ENCODE measurements at regions not wholly inside any gene's neighbourhood (a gene's known extent, or its start where the extent isn't known, plus 50 kb on each side); places are given as distances from the start of the nearest gene placed in this dataset.
"Not testable (repeated sequence)": the region's sequence is repeated elsewhere in the genome, so short reads cannot be mapped to it uniquely, and the experiment has no call there.

DNA sequence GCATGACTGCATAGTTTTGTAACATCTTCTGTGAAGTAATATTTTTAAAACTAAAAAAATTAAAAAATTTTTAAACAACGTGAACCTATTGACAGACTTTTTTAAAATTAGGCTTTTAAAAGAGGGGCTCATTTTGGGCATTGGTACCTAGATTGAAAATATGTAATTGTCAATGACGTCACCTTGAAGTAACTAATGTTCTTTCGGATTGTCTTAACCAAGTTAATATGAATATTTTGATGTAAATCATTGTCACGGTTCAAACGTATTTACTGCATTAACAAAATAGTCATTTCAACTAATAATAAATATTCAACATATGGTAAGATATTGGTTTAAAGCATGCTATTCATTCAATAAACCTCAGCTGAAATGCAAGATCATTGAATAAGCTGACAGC lies 719.8 kb downstream of the ANKRD7 start:
- Histone ChIP-seq H3K9me3 (ENCODE audit: control insufficient read depth, low read depth, low read length) (no peaks in the 10 kb centered on the region), H3K4me3 (ENCODE audit: low read length) (no peak overlapping the region), H3K36me3 (ENCODE audit: control insufficient read depth, insufficient read depth, low read length) (no peaks in the 10 kb centered on the region), H3K4me1 (ENCODE audit: control insufficient read depth, insufficient read depth, low read length) (no peaks in the 10 kb centered on the region), H3K27ac (ENCODE audit: low read length) (no peak overlapping the region), H3K27me3 (ENCODE audit: control insufficient read depth, insufficient read depth, low read length) (no peaks in the 10 kb centered on the region)
- WGBS (ENCODE audit: insufficient coverage, low lambda C conversion rate) = 65% methylated on average over 3 of the region's 5 CpGs
- DNase-seq = no peak

DNA sequence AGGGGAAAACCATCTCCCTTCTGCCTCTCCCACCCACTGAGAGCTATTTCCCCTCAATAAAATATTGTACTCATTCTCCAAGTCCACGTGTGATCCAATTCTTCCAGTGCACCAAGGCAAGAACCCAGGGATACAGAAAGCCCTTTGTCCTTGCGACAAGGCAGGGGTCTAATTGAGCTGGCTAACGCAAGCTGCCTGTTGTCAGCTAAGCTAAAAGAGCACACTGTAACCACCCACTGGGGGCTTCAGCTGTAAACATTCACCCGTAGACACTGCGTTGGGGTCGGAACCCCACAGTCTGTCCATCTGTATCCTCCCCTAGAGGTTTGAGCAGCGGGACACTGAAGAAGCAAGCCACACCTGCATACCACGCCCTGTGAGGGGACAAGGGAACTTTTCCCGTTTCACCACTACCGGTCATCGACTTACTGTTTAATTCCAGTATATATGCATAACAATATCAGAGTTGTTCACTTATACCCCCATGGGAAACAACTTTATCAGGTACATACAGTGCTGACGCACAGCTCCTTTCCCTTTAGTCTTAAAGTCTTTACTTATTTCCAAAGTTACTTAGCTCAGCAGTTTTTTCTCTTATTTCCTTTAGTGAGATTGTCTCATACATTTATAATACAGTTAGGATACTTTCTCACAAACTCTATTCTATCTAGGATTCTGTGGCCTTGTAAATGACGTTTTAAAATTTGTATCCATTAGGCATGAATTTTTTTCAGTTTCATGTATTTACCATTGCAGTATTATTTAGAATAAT lies 721.6 kb downstream of the ANKRD7 start:
- no peaks in the 10 kb centered on the region for H3K4me1 ChIP-seq (ENCODE audit: control insufficient read depth, insufficient read depth, low read length)
- DNase-seq = no peak
- WGBS (ENCODE audit: insufficient coverage, low lambda C conversion rate) = 83% methylated on average over 2 of the region's 13 CpGs
- H3K27ac ChIP-seq (ENCODE audit: low read length) = no peak overlapping the region
- no peaks in the 10 kb centered on the region for H3K9me3 ChIP-seq (ENCODE audit: control insufficient read depth, low read depth, low read length)
- no peak overlapping the region for H3K4me3 ChIP-seq (ENCODE audit: low read length)
- H3K36me3 ChIP-seq (ENCODE audit: control insufficient read depth, insufficient read depth, low read length) = no peaks in the 10 kb centered on the region
- no peaks in the 10 kb centered on the region for H3K27me3 ChIP-seq (ENCODE audit: control insufficient read depth, insufficient read depth, low read length)

- H3K27me3 ChIP-seq (ENCODE audit: control insufficient read depth, insufficient read depth, low read length) = no peaks in the 10 kb centered on the region
- DNase-seq = no peak
- no peaks in the 10 kb centered on the region for H3K36me3 ChIP-seq (ENCODE audit: control insufficient read depth, insufficient read depth, low read length)
- no peak overlapping the region for H3K27ac ChIP-seq (ENCODE audit: low read length)
- no peaks in the 10 kb centered on the region for H3K9me3 ChIP-seq (ENCODE audit: control insufficient read depth, low read depth, low read length)
- no peaks in the 10 kb centered on the region for H3K4me1 ChIP-seq (ENCODE audit: control insufficient read depth, insufficient read depth, low read length)
- no peak overlapping the region for H3K4me3 ChIP-seq (ENCODE audit: low read length)
These were observed 724.0 kb downstream of the ANKRD7 start for GRCh38 chr7:118948508-118948907.

DNA sequence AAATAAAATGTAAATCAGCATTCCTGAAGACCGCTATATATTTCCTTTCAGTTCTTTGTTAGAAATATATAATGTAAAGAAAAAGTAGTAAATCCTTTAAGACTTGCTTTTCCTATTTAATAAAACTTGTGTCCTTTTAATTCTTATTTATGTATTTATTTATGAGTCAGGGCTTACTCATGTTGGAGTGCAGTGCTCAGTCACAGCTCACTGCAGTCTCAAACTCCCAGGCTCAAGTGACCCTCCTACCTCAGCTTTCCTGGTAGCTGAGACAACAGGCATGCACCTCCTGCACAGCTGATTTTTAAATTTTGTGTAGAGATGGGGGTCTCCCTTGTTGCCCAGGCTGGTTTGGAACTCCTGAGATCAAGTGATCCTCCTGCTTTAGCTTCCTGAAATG lies 724.5 kb downstream of the ANKRD7 start:
- Histone ChIP-seq H3K9me3 (ENCODE audit: control insufficient read depth, low read depth, low read length) (no peaks in the 10 kb centered on the region), H3K27ac (ENCODE audit: low read length) (no peak overlapping the region), H3K36me3 (ENCODE audit: control insufficient read depth, insufficient read depth, low read length) (no peaks in the 10 kb centered on the region), H3K4me3 (ENCODE audit: low read length) (no peak overlapping the region), H3K4me1 (ENCODE audit: control insufficient read depth, insufficient read depth, low read length) (no peaks in the 10 kb centered on the region), H3K27me3 (ENCODE audit: control insufficient read depth, insufficient read depth, low read length) (no peaks in the 10 kb centered on the region)
- 100% methylated on average over 1 of the region's 1 CpG for WGBS (ENCODE audit: insufficient coverage, low lambda C conversion rate)
- DNase-seq = no peak

GRCh38 chr7:118956285-118956684 lies 731.8 kb downstream of the ANKRD7 start:
- not testable (repeated sequence) for H3K4me1 ChIP-seq (ENCODE audit: control insufficient read depth, insufficient read depth, low read length); H3K4me3 ChIP-seq (ENCODE audit: low read length); H3K9me3 ChIP-seq (ENCODE audit: control insufficient read depth, low read depth, low read length); DNase-seq; H3K27ac ChIP-seq (ENCODE audit: low read length); H3K36me3 ChIP-seq (ENCODE audit: control insufficient read depth, insufficient read depth, low read length); H3K27me3 ChIP-seq (ENCODE audit: control insufficient read depth, insufficient read depth, low read length)
- 83% methylated on average over 1 of the region's 2 CpGs for WGBS (ENCODE audit: insufficient coverage, low lambda C conversion rate)

DNA sequence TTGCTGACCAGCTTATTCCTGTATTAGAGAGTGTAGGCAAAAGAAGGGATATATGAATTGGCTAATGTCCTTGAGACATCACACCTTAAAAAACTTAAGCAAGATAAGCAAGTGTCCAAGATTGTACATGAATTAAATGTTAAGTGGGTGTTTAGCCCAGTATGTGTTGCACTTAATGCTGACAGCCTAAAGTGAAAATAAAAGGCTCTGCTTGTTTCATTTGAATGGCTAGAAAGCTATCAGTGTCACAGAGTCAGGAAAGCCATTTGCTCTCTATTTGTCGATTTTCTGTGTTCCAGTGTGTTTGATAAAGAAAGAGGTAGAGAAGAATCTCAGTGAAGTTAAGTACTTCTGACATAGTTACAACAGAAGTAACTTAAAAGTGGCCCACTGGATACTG lies 744.9 kb downstream of the ANKRD7 start:
- H3K4me3 ChIP-seq (ENCODE audit: low read length) = no peak overlapping the region
- no peaks in the 10 kb centered on the region for H3K9me3 ChIP-seq (ENCODE audit: control insufficient read depth, low read depth, low read length)
- no peak overlapping the region for H3K27ac ChIP-seq (ENCODE audit: low read length)
- 57% methylated on average over 1 of the region's 1 CpG for WGBS (ENCODE audit: insufficient coverage, low lambda C conversion rate)
- H3K36me3 ChIP-seq (ENCODE audit: control insufficient read depth, insufficient read depth, low read length) = no peaks in the 10 kb centered on the region
- no peaks in the 10 kb centered on the region for H3K4me1 ChIP-seq (ENCODE audit: control insufficient read depth, insufficient read depth, low read length)
- H3K27me3 ChIP-seq (ENCODE audit: control insufficient read depth, insufficient read depth, low read length) = no peaks in the 10 kb centered on the region
- DNase-seq = no peak

DNA sequence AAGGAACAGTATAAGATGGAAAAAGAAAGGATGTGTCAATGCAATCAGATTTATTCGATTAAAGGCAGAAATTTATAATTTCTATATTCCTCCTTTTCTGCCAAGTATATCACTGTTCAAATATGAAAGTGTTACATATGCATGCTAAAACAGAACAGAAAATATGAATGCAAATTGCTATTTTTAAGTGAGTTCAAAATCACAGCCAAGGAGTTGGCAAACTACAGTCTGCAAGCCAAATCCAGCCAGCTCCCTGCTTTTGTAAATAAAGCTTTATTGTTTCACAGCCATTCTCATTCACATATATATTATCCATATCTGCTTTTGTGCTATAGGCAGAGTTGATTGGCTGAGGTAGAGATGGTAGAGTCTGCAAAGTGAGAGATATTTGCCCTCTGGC lies 747.2 kb downstream of the ANKRD7 start:
- no peak for DNase-seq
- Histone ChIP-seq H3K9me3 (ENCODE audit: control insufficient read depth, low read depth, low read length) (no peaks in the 10 kb centered on the region), H3K4me1 (ENCODE audit: control insufficient read depth, insufficient read depth, low read length) (no peaks in the 10 kb centered on the region), H3K27me3 (ENCODE audit: control insufficient read depth, insufficient read depth, low read length) (no peaks in the 10 kb centered on the region), H3K4me3 (ENCODE audit: low read length) (no peak overlapping the region), H3K36me3 (ENCODE audit: control insufficient read depth, insufficient read depth, low read length) (no peaks in the 10 kb centered on the region), H3K27ac (ENCODE audit: low read length) (no peak overlapping the region)
- 88% methylated on average over 1 of the region's 1 CpG for whole genome bisulfite sequencing (ENCODE audit: insufficient coverage, low lambda C conversion rate)

DNA sequence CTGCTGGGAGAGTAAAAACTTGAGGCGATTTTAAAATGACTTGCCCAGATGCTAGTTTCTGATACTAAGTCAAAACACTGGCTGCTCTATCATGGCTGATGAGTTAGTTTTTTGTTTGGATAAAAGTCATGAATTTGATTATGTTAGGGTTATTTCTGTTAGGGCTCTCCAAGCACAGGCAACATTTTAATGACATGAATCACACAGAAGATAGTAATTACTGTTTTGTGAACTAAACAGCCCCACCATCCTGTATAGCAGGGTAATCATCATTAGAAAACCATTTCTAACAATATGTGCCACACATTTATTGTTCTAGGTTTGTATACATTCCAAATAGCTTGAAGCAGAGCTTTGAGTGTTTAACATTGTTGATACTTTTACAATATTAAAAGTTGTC lies 750.3 kb downstream of the ANKRD7 start:
- H3K27ac ChIP-seq (ENCODE audit: low read length) = no peak overlapping the region
- DNase-seq = no peak
- H3K9me3 ChIP-seq (ENCODE audit: control insufficient read depth, low read depth, low read length) = no peaks in the 10 kb centered on the region
- H3K27me3 ChIP-seq (ENCODE audit: control insufficient read depth, insufficient read depth, low read length) = no peaks in the 10 kb centered on the region
- H3K4me3 ChIP-seq (ENCODE audit: low read length) = no peak overlapping the region
- no peaks in the 10 kb centered on the region for H3K4me1 ChIP-seq (ENCODE audit: control insufficient read depth, insufficient read depth, low read length)
- H3K36me3 ChIP-seq (ENCODE audit: control insufficient read depth, insufficient read depth, low read length) = no peaks in the 10 kb centered on the region
- no CpG with 5 or more reads among the region's 1 CpG for WGBS (ENCODE audit: insufficient coverage, low lambda C conversion rate)

- H3K9me3 ChIP-seq (ENCODE audit: control insufficient read depth, low read depth, low read length) = no peaks in the 10 kb centered on the region
These were observed 770.8 kb downstream of the ANKRD7 start for GRCh38 chr7:118995350-118995749.

DNA sequence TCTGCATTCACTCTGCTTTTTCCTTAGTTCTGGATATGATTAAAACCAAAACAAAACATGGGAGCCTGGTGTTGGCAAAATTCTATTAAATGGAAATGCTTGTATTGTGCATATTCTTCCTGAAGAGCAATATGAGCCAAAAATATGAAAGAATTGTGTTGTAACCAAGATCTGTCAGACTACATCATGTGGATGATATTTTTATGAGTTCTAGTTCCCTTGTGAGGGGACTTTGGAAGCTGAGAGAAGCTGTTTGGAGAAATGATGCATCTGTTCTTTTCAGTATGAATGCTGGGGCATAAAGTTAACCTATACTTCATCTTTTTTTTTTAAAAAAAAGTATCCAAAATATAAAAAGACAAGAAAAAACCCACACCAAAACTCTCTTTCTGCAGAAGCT lies 782.7 kb downstream of the ANKRD7 start:
- no peaks in the 10 kb centered on the region for H3K9me3 ChIP-seq (ENCODE audit: control insufficient read depth, low read depth, low read length)
- H3K36me3 ChIP-seq (ENCODE audit: control insufficient read depth, insufficient read depth, low read length) = no peaks in the 10 kb centered on the region
- no peak overlapping the region for H3K4me3 ChIP-seq (ENCODE audit: low read length)
- no peak overlapping the region for H3K27ac ChIP-seq (ENCODE audit: low read length)
- H3K27me3 ChIP-seq (ENCODE audit: control insufficient read depth, insufficient read depth, low read length) = no peaks in the 10 kb centered on the region
- DNase-seq = no peak
- no peaks in the 10 kb centered on the region for H3K4me1 ChIP-seq (ENCODE audit: control insufficient read depth, insufficient read depth, low read length)

More at GRCh38 chr7:118995350-118995749, 770.8 kb downstream of the ANKRD7 start:
- Histone ChIP-seq H3K27ac (ENCODE audit: low read length) (no peak overlapping the region), H3K4me1 (ENCODE audit: control insufficient read depth, insufficient read depth, low read length) (no peaks in the 10 kb centered on the region), H3K4me3 (ENCODE audit: low read length) (no peak overlapping the region), H3K27me3 (ENCODE audit: control insufficient read depth, insufficient read depth, low read length) (no peaks in the 10 kb centered on the region), H3K36me3 (ENCODE audit: control insufficient read depth, insufficient read depth, low read length) (no peaks in the 10 kb centered on the region)
- no CpG with 5 or more reads among the region's 1 CpG for WGBS (ENCODE audit: insufficient coverage, low lambda C conversion rate)
- DNase-seq = no peak

DNA sequence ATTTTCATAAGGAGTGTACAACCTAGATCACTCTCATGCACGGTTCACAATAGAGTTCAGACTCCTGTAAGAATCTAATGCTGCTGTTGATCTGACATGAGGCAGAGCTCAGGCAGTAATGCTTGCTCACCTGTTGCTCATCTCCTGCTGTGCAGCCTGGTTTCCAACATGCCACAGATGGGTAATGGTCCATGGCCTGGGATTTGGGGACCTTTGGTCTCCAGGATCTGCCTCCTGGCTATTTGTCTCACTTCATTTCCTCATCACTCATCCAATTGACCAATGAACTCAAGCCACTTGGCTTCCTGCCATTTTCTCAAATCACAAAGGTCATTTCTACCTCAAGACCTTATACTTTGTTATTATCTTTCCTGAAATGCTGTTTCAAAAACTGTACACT lies 786.1 kb downstream of the ANKRD7 start:
- Histone ChIP-seq H3K27me3 (ENCODE audit: control insufficient read depth, insufficient read depth, low read length) (no peaks in the 10 kb centered on the region), H3K9me3 (ENCODE audit: control insufficient read depth, low read depth, low read length) (no peaks in the 10 kb centered on the region), H3K36me3 (ENCODE audit: control insufficient read depth, insufficient read depth, low read length) (no peaks in the 10 kb centered on the region), H3K27ac (ENCODE audit: low read length) (no peak overlapping the region), H3K4me1 (ENCODE audit: control insufficient read depth, insufficient read depth, low read length) (no peaks in the 10 kb centered on the region), H3K4me3 (ENCODE audit: low read length) (no peak overlapping the region)
- WGBS (ENCODE audit: insufficient coverage, low lambda C conversion rate) = no CpG with 5 or more reads among the region's 1 CpG
- DNase-seq = no peak

Measured in large intestine (tissue), 3 donors.